Natural killer cell (primary cell): ENCODE measurements at regions not wholly inside any gene's neighbourhood (a gene's known extent, or its start where the extent isn't known, plus 50 kb on each side); places are given as distances from the start of the nearest gene placed in this dataset.

ENCODE experiments used
- ATAC-seq, 3 donors: fragments of 150-1000 bp in 2 of 3; fragments of 200-7000 bp in 1 of 3; cut with Tn5 transposase; 1 replicate in 1 of 3; 2 replicates in 2 of 3; pipeline ENCODE4 v1.10.0; 2021; ENCODE audit warnings: mild to moderate bottlenecking in 2 of 3, moderate library complexity in 2 of 3
- DNase-seq, 2 donors: peaks; one replicate each; pipeline versions ENCODE4 v3.0.0 to v3.0.0-alpha.2; 2013 to 2021; ENCODE audit warnings: mixed read lengths in 1 of 2
- H3K27ac ChIP-seq: one replicate; pipeline ENCODE4 v1.5.1; 2013; ENCODE audit warnings: mild to moderate bottlenecking, low read length
- H3K27me3 ChIP-seq: one replicate; pipeline ENCODE4 v1.6.1; 2013; ENCODE audit warnings: low read length; ENCODE audit not compliant: control insufficient read depth, insufficient read depth
- H3K36me3 ChIP-seq: one replicate; pipeline ENCODE4 v1.6.1; 2013; ENCODE audit warnings: low read length; ENCODE audit not compliant: control insufficient read depth, insufficient read depth
- H3K4me1 ChIP-seq: one replicate; pipeline ENCODE4 v1.6.1; 2013; ENCODE audit warnings: low read length; ENCODE audit not compliant: control insufficient read depth, insufficient read depth
- H3K4me3 ChIP-seq: one replicate; pipeline ENCODE4 v1.5.1; 2013; ENCODE audit warnings: low read length
- H3K9me3 ChIP-seq: one replicate; pipeline ENCODE4 v1.6.1; 2013; ENCODE audit warnings: low read length; ENCODE audit not compliant: control insufficient read depth, insufficient read depth
- H3K27ac Mint-ChIP-seq, 2 donors: one replicate each; pipeline ENCODE4 v1.8.0; 2022; ENCODE audit warnings: mild to moderate bottlenecking in 2 of 2, mixed read lengths in 2 of 2, moderate library complexity in 1 of 2
- H3K27me3 Mint-ChIP-seq, 2 donors: one replicate each; pipeline ENCODE4 v1.8.0; 2022; ENCODE audit warnings: low read depth in 2 of 2, mixed read lengths in 2 of 2
- H3K36me3 Mint-ChIP-seq: one replicate; pipeline ENCODE4 v1.8.0; 2022; ENCODE audit warnings: mixed read lengths
- H3K4me1 Mint-ChIP-seq, 2 donors: one replicate each; pipeline ENCODE4 v1.8.0; 2022; ENCODE audit warnings: mixed read lengths in 2 of 2
- H3K4me3 Mint-ChIP-seq: one replicate; pipeline ENCODE4 v1.8.0; 2022; ENCODE audit warnings: mild to moderate bottlenecking, moderate library complexity, mixed read lengths
- H3K9me3 Mint-ChIP-seq, 2 donors: one replicate each; pipeline ENCODE4 v1.8.0; 2022; ENCODE audit warnings: mixed read lengths in 2 of 2
- WGBS: methylation state at CpG from one replicate; pipeline ENCODE4 v1.1.7; 2013; ENCODE audit warnings: missing lambda C conversion rate; ENCODE audit not compliant: insufficient coverage; 5-methylcytosine and 5-hydroxymethylcytosine counted together
- intact Hi-C: fragments of 100-400 bp; cut with micrococcal nuclease; formaldehyde crosslinking; loops from one replicate; pipeline ENCODE4 v1.14.2; 2022
- TF ChIP-seq, protein P1 (sequence below): fragments of 200-600 bp; IDR thresholded peaks from one replicate; pipeline ENCODE4 v1.8.0; 2022; ENCODE audit warnings: antibody characterized with exemption

DNA sequence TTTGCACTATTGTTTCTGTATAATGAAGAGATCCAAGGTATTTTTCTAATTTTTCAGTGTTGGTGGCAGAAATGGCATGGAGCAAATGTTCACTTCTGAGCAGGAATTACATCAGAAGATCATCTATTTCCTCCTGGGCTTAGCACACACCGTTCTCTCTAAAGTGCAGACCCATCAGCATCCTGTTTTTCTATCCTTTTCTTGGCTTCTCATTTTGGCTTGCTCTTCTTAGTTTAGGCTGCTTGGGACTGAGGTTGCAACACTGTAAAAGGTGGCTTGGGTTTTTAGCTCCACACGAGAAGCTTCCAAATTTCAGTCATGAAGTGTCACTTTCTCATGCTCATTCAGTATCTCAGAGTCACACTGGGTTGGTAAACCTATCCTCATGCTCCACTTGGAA is 79.9 kb upstream of the SMIM30 start:
- H3K4me1 Mint-ChIP-seq: no peaks in the 10 kb centered on the region
- no peak overlapping the region for H3K27ac Mint-ChIP-seq
- WGBS: 19% methylated on average over 2 of the region's 2 CpGs
- H3K9me3 ChIP-seq: no peaks in the 10 kb centered on the region
- intact Hi-C loops: no loop called here
- ATAC-seq (no peak), DNase-seq (no peak)
- H3K36me3 ChIP-seq: no peaks in the 10 kb centered on the region
- H3K4me3 Mint-ChIP-seq: no peak overlapping the region
- no peak overlapping the region for H3K27ac ChIP-seq
- no peaks in the 10 kb centered on the region for H3K36me3 Mint-ChIP-seq
- no peaks in the 10 kb centered on the region for H3K27me3 Mint-ChIP-seq
- no peaks in the 10 kb centered on the region for H3K4me1 ChIP-seq
- H3K27me3 ChIP-seq: no peaks in the 10 kb centered on the region
- TF ChIP-seq, protein P1, sequence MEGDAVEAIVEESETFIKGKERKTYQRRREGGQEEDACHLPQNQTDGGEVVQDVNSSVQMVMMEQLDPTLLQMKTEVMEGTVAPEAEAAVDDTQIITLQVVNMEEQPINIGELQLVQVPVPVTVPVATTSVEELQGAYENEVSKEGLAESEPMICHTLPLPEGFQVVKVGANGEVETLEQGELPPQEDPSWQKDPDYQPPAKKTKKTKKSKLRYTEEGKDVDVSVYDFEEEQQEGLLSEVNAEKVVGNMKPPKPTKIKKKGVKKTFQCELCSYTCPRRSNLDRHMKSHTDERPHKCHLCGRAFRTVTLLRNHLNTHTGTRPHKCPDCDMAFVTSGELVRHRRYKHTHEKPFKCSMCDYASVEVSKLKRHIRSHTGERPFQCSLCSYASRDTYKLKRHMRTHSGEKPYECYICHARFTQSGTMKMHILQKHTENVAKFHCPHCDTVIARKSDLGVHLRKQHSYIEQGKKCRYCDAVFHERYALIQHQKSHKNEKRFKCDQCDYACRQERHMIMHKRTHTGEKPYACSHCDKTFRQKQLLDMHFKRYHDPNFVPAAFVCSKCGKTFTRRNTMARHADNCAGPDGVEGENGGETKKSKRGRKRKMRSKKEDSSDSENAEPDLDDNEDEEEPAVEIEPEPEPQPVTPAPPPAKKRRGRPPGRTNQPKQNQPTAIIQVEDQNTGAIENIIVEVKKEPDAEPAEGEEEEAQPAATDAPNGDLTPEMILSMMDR: no peak
- H3K4me3 ChIP-seq: no peak overlapping the region
- H3K9me3 Mint-ChIP-seq: peaks cover 5 to 8% of the 10 kb centered on the region in 2 donors

DNA sequence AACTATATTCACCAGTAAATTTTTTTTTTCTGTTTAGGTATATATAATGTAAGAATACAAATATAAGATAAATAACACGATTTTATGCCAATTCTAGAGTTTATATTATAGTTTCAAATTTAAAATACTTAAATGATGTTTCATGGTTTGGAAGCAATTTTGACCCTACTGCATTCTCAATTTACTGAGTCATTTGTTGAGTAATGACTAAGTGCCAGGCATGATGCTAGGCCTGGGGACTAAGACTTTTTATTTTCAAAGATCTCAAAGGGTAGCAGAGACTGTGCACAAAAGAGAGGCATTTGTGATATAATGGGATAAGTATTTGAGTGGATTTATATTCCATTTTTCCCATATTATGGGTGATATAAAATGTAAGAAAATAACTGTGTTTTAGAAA is 78.9 kb upstream of the SMIM30 start:
- no peaks in the 10 kb centered on the region for H3K4me1 ChIP-seq
- no peak overlapping the region for H3K4me3 ChIP-seq
- peaks cover 4 to 8% of the 10 kb centered on the region in 2 donors for H3K9me3 Mint-ChIP-seq
- no peak overlapping the region for H3K27ac ChIP-seq
- intact Hi-C loops: no loop called here
- H3K36me3 ChIP-seq: no peaks in the 10 kb centered on the region
- DNase-seq (no peak), ATAC-seq (no peak)
- no peak overlapping the region for H3K27ac Mint-ChIP-seq
- H3K27me3 Mint-ChIP-seq: no peaks in the 10 kb centered on the region
- no peaks in the 10 kb centered on the region for H3K9me3 ChIP-seq
- no peak overlapping the region for H3K4me3 Mint-ChIP-seq
- TF ChIP-seq, protein P1: no peak
- no peaks in the 10 kb centered on the region for H3K27me3 ChIP-seq
- H3K36me3 Mint-ChIP-seq: no peaks in the 10 kb centered on the region
- WGBS: no CpG with 5 or more reads among the region's 1 CpG
- no peaks in the 10 kb centered on the region for H3K4me1 Mint-ChIP-seq

DNA sequence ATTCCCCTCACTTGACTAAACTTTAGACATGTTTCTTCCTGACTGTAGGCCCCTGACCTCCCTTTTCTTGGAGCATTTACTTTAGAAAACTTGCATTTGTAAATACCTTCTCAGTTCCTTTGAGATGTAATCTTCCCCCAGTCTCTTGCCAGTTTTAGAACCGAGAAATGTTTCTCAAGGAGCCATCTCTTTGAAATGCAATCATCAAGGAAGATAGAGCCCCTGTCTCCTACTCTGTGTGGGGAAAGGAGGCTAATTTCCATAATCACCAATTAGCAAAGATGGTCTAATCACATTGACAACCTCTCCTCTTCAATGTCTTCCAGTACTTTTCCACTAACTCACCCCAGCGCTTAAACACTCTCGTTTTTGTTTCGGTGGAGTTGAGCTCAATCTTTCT is 70.0 kb upstream of the SMIM30 start:
- H3K4me1 Mint-ChIP-seq: no peaks in the 10 kb centered on the region
- no peaks in the 10 kb centered on the region for H3K36me3 Mint-ChIP-seq
- Histone ChIP-seq H3K27ac (no peak overlapping the region), H3K4me1 (no peaks in the 10 kb centered on the region), H3K4me3 (no peak overlapping the region), H3K27me3 (no peaks in the 10 kb centered on the region), H3K9me3 (no peaks in the 10 kb centered on the region), H3K36me3 (no peaks in the 10 kb centered on the region)
- H3K27me3 Mint-ChIP-seq: no peaks in the 10 kb centered on the region
- no peak overlapping the region for H3K4me3 Mint-ChIP-seq
- TF ChIP-seq, protein P1: no peak
- peaks cover 2 to 7% of the 10 kb centered on the region in 2 donors for H3K9me3 Mint-ChIP-seq
- intact Hi-C loops: no loop called here
- no peak for DNase-seq
- WGBS: 58% methylated on average over 3 of the region's 4 CpGs
- no peak overlapping the region for H3K27ac Mint-ChIP-seq
- ATAC-seq: no peak

DNA sequence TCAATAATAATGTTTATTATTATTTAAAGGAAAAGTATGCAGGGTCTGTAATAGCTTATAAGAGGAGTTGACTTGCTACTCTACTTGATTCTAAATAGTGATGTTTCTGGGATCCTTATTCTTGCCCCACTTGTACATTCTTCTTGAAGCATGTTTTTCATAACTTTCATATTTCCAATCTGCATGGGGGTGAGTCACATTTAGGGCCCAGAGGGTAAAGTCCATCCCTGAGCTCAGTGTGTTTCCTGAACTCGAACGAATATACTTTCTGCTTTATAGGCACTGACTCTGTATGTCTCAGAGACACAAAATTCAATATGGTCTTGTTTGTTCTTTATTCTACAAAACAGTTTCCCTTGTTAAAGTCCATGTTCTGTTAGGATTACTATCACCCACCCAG is 61.0 kb upstream of the SMIM30 start:
- Mint-ChIP-seq H3K27ac (no peak overlapping the region), H3K27me3 (no peaks in the 10 kb centered on the region), H3K4me1 (no peaks in the 10 kb centered on the region), H3K36me3 (no peaks in the 10 kb centered on the region), H3K9me3 (peaks cover 4 to 8% of the 10 kb centered on the region in 2 donors), H3K4me3 (no peak overlapping the region)
- H3K9me3 ChIP-seq: no peaks in the 10 kb centered on the region
- TF ChIP-seq, protein P1: no peak
- no peaks in the 10 kb centered on the region for H3K27me3 ChIP-seq
- 85% methylated on average over 2 of the region's 2 CpGs for WGBS
- DNase-seq (no peak), ATAC-seq (no peak)
- no peaks in the 10 kb centered on the region for H3K4me1 ChIP-seq
- no peak overlapping the region for H3K27ac ChIP-seq
- no peaks in the 10 kb centered on the region for H3K36me3 ChIP-seq
- H3K4me3 ChIP-seq: no peak overlapping the region
- intact Hi-C loops: no loop called here
